Activated CD4-positive, alpha-beta T cell treated with anti-CD3 and anti-CD28 coated beads for 36 hours (primary cell): ENCODE measurements at regions not wholly inside any gene's neighbourhood (a gene's known extent, or its start where the extent isn't known, plus 50 kb on each side); places are given as distances from the start of the nearest gene placed in this dataset.

ENCODE experiments used
- ATAC-seq: fragments of 200-7000 bp; cut with Tn5 transposase; one replicate; pipeline ENCODE4 v1.10.0; 2021; ENCODE audit warnings: mild to moderate bottlenecking, moderate library complexity
- CTCF ChIA-PET: fragments of 350-600 bp; sonication (Branson Sonifier 250); formaldehyde crosslinking; loops from one replicate; lab custom pipeline; 2021; ENCODE audit warnings: antibody characterized with exemption; lab: Charles Lee
- POLR2A ChIA-PET: fragments of 350-600 bp; sonication (Branson Sonifier 250); formaldehyde crosslinking; loops from one replicate; lab custom pipeline; 2021; ENCODE audit warnings: antibody characterized with exemption, inconsistent platforms; lab: Charles Lee
- DNase-seq: peaks from one replicate; pipeline ENCODE4 v3.0.0-alpha.2; 2020
- H3K27ac Mint-ChIP-seq: one replicate; pipeline ENCODE4 v1.8.0; 2021; ENCODE audit warnings: mixed read lengths
- H3K27me3 Mint-ChIP-seq: one replicate; pipeline ENCODE4 v1.8.0; 2021; ENCODE audit warnings: mixed read lengths
- H3K36me3 Mint-ChIP-seq: one replicate; pipeline ENCODE4 v1.8.0; 2021; ENCODE audit warnings: low read depth, mixed read lengths
- H3K4me1 Mint-ChIP-seq: one replicate; pipeline ENCODE4 v1.8.0; 2021; ENCODE audit warnings: mixed read lengths
- H3K4me3 Mint-ChIP-seq: one replicate; pipeline ENCODE4 v1.8.0; 2021; ENCODE audit warnings: mild to moderate bottlenecking, moderate library complexity, mixed read lengths
- H3K9me3 Mint-ChIP-seq: one replicate; pipeline ENCODE4 v1.8.0; 2021; ENCODE audit warnings: low read depth, mixed read lengths
- intact Hi-C, 2 experiments: fragments of 100-400 bp; cut with DNase I in 1 of 2; cut with micrococcal nuclease in 1 of 2; formaldehyde crosslinking; loops; one replicate each; pipeline versions ENCODE4 v1.14.2 to v1.15.1; 2022 to 2024; cut with DNase I, micrococcal nuclease

GRCh38 chr10:32112055-32112454, 55.8 kb upstream of the KIF5B start:
- no peak overlapping the region for H3K4me3 Mint-ChIP-seq
- CTCF ChIA-PET: no interaction called here

DNA sequence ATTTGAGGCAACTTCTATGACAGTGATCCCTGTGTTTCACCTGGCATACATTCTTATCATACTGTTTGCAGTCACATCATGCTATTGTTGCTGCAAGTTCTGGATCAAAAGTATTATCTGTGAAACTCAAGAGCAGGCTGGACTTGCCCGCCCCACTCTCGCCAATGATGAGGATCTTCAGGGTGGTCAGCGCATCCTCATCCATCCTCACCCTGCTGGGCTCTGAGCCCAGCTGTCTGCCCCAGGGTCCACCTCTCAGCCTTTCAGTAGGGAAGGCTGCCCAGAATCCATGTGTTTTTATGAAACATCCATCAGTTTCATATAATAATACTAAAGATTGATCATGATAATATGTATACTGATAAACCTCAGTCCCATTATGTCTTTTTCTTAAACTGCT, 55.4 kb upstream of the KIF5B start:
- ATAC-seq (no peak), DNase-seq (no peak)
- no peaks in the 10 kb centered on the region for H3K36me3 Mint-ChIP-seq
- no peak overlapping the region for H3K27ac Mint-ChIP-seq
- H3K9me3 Mint-ChIP-seq: no peaks in the 10 kb centered on the region
- POLR2A ChIA-PET: no interaction called here
- no peaks in the 10 kb centered on the region for H3K4me1 Mint-ChIP-seq
- H3K27me3 Mint-ChIP-seq: peaks cover 10% of the 10 kb centered on the region
- no peak overlapping the region for H3K4me3 Mint-ChIP-seq
- intact Hi-C loops: no loop called here
- CTCF ChIA-PET: no interaction called here

More at GRCh38 chr10:32112055-32112454, 55.8 kb upstream of the KIF5B start:
- H3K27me3 Mint-ChIP-seq: peaks cover 10% of the 10 kb centered on the region
- ATAC-seq (no peak), DNase-seq (no peak)
- POLR2A ChIA-PET: no interaction called here
- intact Hi-C loops: no loop called here
- no peaks in the 10 kb centered on the region for H3K36me3 Mint-ChIP-seq
- H3K27ac Mint-ChIP-seq: no peak overlapping the region
- H3K4me1 Mint-ChIP-seq: no peaks in the 10 kb centered on the region
- H3K9me3 Mint-ChIP-seq: no peaks in the 10 kb centered on the region

GRCh38 chr10:32110790-32111189, 54.6 kb upstream of the KIF5B start:
- peaks cover 8% of the 10 kb centered on the region for H3K27me3 Mint-ChIP-seq
- H3K27ac Mint-ChIP-seq: no peak overlapping the region
- intact Hi-C loops: no loop called here
- CTCF ChIA-PET: interaction anchor here (0.9 kb wide), 1 partner anchor 13 kb away, joined by 3 read pairs; no protein-coding TSS in a partner anchor
- H3K4me1 Mint-ChIP-seq: no peaks in the 10 kb centered on the region
- no peaks in the 10 kb centered on the region for H3K36me3 Mint-ChIP-seq
- POLR2A ChIA-PET: no interaction called here
- H3K9me3 Mint-ChIP-seq: no peaks in the 10 kb centered on the region
- no peak for DNase-seq
- no peak for ATAC-seq
- no peak overlapping the region for H3K4me3 Mint-ChIP-seq

DNA sequence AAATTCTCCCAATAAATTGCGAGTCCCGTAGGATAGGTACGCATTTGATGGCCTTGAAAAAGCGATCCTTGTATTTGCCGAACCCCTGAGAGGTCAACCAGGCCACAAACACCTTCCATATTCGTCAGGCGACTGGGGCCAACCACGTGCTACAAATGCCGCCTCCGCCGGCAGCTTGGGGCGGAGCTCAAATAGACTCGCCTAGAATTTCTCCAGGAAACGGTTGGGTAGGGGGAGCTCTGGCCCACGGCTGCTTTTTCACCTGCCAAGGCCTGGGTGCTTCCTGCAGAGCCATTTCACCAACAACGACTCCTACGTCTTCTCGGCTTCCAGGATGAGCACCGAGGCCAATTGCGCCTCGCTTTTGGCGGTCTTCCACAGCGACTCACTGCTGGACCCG, 53.4 kb upstream of the KIF5B start:
- Mint-ChIP-seq H3K4me1 (no peaks in the 10 kb centered on the region), H3K27ac (no peak overlapping the region), H3K36me3 (no peaks in the 10 kb centered on the region), H3K9me3 (no peaks in the 10 kb centered on the region), H3K4me3 (no peak overlapping the region), H3K27me3 (peaks cover 3% of the 10 kb centered on the region)
- intact Hi-C loops: no loop called here
- ATAC-seq (no peak), DNase-seq (no peak)
- ChIA-PET POLR2A (no interaction called here), CTCF (interaction anchor here (0.6 kb wide), 1 partner anchor 69 kb away, joined by 3 read pairs; no protein-coding TSS in a partner anchor)
